Keratinocyte (primary cell): ENCODE measurements at regions not wholly inside any gene's neighbourhood (a gene's known extent, or its start where the extent isn't known, plus 50 kb on each side); places are given as distances from the start of the nearest gene placed in this dataset.

ENCODE experiments used
- DNase-seq: peaks from one replicate; pipeline ENCODE4 v3.0.0-alpha.2; 2011; ENCODE audit warnings: low read depth, missing footprints, low spot score
- FAIRE-seq: peaks from 2 replicates; lab custom pipeline; 2011; peaks lifted over from hg19 to GRCh38; lab: Jason Lieb, UNC
- H2AFZ ChIP-seq: 2 replicates; pipeline ENCODE4 v1.6.0; 2012; ENCODE audit warnings: low read length, control low read depth, inconsistent platforms; ENCODE audit not compliant: control insufficient read depth
- H3K27ac ChIP-seq: 2 replicates; pipeline ENCODE4 v1.5.1; 2011; ENCODE audit warnings: low read length; ENCODE audit not compliant: control insufficient read depth, insufficient read depth
- H3K27me3 ChIP-seq: 3 replicates; pipeline ENCODE4 v1.6.0; 2011; ENCODE audit warnings: low read length; ENCODE audit not compliant: control insufficient read depth, insufficient read depth; ENCODE audit errors: extremely low read depth
- H3K36me3 ChIP-seq, 2 experiments: 2 replicates in 1 of 2; 3 replicates in 1 of 2; pipeline ENCODE4 v1.5.1; 2011; ENCODE audit warnings: low read length in 2 of 2, mild to moderate bottlenecking in 1 of 2; ENCODE audit not compliant: control insufficient read depth in 2 of 2, insufficient read depth in 2 of 2; ENCODE audit errors: extremely low read depth in 1 of 2
- H3K4me1 ChIP-seq: 3 replicates; pipeline ENCODE4 v1.5.1; 2011; ENCODE audit warnings: low read length; ENCODE audit not compliant: control insufficient read depth, insufficient read depth; ENCODE audit errors: extremely low read depth
- H3K4me2 ChIP-seq: 3 replicates; pipeline ENCODE4 v1.6.0; 2011; ENCODE audit warnings: low read depth, low read length; ENCODE audit not compliant: control insufficient read depth, insufficient read depth; ENCODE audit errors: extremely low read depth
- H3K4me3 ChIP-seq, 3 experiments: fragments of 200-600 bp in 1 of 3; sonication (generic) in 1 of 3; 2 replicates in 2 of 3; 3 replicates in 1 of 3; pipeline ENCODE4 v1.5.1; 2011 to 2016; ENCODE audit warnings: low read length in 3 of 3, mild to moderate bottlenecking in 3 of 3, control low read depth in 2 of 3, inconsistent platforms in 1 of 3, low read depth in 1 of 3, mixed read lengths in 1 of 3, mixed run types in 1 of 3, moderate library complexity in 1 of 3; ENCODE audit not compliant: control insufficient read depth in 2 of 3, insufficient read depth in 2 of 3; ENCODE audit errors: extremely low read depth in 1 of 3
- H3K79me2 ChIP-seq: 2 replicates; pipeline ENCODE4 v1.6.0; 2012; ENCODE audit warnings: low read length; ENCODE audit not compliant: control insufficient read depth, insufficient read depth
- H3K9ac ChIP-seq: 3 replicates; pipeline ENCODE4 v1.6.0; 2011; ENCODE audit warnings: low read length; ENCODE audit not compliant: control insufficient read depth, insufficient read depth; ENCODE audit errors: extremely low read depth
- H3K9me1 ChIP-seq: 3 replicates; pipeline ENCODE4 v1.6.0; 2011; ENCODE audit warnings: low read length; ENCODE audit not compliant: control insufficient read depth, insufficient read depth; ENCODE audit errors: extremely low read depth
- H3K9me3 ChIP-seq: 2 replicates; pipeline ENCODE4 v1.5.1; 2012; ENCODE audit warnings: low read depth, low read length; ENCODE audit not compliant: control insufficient read depth
- H4K20me1 ChIP-seq: 3 replicates; pipeline ENCODE4 v1.6.0; 2011; ENCODE audit warnings: low read length; ENCODE audit not compliant: control insufficient read depth, insufficient read depth; ENCODE audit errors: extremely low read depth
- EZH2 ChIP-seq: IDR thresholded peaks from one replicate; pipeline ENCODE4 v1.6.1; 2012; ENCODE audit warnings: inconsistent platforms, mild to moderate bottlenecking, low read length, moderate library complexity
- dilution Hi-C: fragments of 300-500 bp; cut with MboI; formaldehyde crosslinking; loops from one replicate; pipeline ENCODE4 v1.7.0; 2020; ENCODE audit warnings: low sequenced_read_pairs; ENCODE audit not compliant: extremely low pct_ligation_motif_present
- TF ChIP-seq, protein P1 (sequence below), 3 experiments: IDR thresholded peaks in 1 of 3; conservative IDR thresholded peaks in 1 of 3; optimal IDR thresholded peaks in 1 of 3; 2 replicates in 2 of 3; 3 replicates in 1 of 3; pipeline versions ENCODE3 to v1.5.1; 2011; ENCODE audit warnings: low read length in 3 of 3, mild to moderate bottlenecking in 3 of 3, moderate library complexity in 2 of 3, control low read depth in 1 of 3, inconsistent platforms in 1 of 3; ENCODE audit not compliant: insufficient read depth in 2 of 3; ENCODE audit errors: extremely low read depth in 1 of 3

DNA sequence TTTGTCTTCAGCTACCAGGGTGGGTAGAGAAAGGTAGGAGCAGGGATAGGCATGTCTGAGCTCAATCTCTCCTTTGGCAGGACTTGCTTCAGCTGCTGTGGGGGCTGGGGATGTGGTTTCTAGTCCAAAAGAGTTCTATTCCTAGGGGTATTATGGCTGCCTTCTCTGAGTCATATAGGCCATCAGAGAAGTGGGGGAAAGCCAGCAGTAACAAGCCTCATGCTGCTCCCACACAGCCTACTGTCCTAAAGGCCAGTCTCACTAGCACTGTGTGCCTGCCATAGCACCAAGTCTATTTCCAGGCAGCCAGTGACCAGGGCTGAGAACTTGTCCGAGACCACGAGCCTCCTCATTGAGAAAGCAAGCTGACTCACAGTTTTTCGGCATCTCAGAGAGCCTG lies 270.6 kb downstream of the DCAF12L2 start:
- H3K27me3 ChIP-seq, result no peaks in the 10 kb centered on the region
- H4K20me1 ChIP-seq, result no peaks in the 10 kb centered on the region
- no peak overlapping the region for H3K9ac ChIP-seq
- no peaks in the 10 kb centered on the region for H3K9me3 ChIP-seq
- H3K36me3 ChIP-seq, result no peaks in the 10 kb centered on the region
- no peaks in the 10 kb centered on the region for H3K79me2 ChIP-seq
- H3K4me2 ChIP-seq, result no peak overlapping the region
- H2AFZ ChIP-seq, result no peak overlapping the region
- H3K4me3 ChIP-seq, result no peak overlapping the region
- H3K4me1 ChIP-seq, result no peaks in the 10 kb centered on the region
- FAIRE-seq (no peak), DNase-seq (no peak)
- H3K27ac ChIP-seq, result no peak overlapping the region
- no peak for TF ChIP-seq EZH2
- TF ChIP-seq, protein P1, sequence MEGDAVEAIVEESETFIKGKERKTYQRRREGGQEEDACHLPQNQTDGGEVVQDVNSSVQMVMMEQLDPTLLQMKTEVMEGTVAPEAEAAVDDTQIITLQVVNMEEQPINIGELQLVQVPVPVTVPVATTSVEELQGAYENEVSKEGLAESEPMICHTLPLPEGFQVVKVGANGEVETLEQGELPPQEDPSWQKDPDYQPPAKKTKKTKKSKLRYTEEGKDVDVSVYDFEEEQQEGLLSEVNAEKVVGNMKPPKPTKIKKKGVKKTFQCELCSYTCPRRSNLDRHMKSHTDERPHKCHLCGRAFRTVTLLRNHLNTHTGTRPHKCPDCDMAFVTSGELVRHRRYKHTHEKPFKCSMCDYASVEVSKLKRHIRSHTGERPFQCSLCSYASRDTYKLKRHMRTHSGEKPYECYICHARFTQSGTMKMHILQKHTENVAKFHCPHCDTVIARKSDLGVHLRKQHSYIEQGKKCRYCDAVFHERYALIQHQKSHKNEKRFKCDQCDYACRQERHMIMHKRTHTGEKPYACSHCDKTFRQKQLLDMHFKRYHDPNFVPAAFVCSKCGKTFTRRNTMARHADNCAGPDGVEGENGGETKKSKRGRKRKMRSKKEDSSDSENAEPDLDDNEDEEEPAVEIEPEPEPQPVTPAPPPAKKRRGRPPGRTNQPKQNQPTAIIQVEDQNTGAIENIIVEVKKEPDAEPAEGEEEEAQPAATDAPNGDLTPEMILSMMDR (optimal IDR thresholded peaks at IDR 0.05 in 1 of 3, IDR thresholded peaks at IDR 0.05 in 1 of 3, conservative IDR thresholded peaks at IDR 0.05 in 1 of 3; ENCODE audit: extremely low read depth in 1 of 3, insufficient read depth in 2 of 3, low read length in 3 of 3), result no peak
- no peaks in the 10 kb centered on the region for H3K9me1 ChIP-seq
- dilution Hi-C loops, result no loop called here

DNA sequence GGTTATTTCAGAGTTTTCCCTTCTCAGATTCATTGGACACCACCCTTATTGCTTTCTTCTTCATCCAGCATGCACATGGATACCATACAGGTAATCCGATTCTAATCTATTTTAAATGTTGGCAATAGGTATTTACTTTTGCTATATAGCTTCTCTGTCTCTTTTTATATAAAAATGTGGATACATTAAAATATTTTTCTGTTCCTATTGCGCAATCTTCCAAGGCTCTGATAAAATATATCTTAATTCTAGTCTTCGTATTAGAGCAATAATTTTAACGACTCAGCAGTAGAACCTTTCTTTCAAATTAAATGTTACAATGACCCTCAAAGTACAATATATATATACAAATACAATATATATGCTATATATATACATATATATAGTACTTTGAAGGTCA lies 239.8 kb downstream of the DCAF12L2 start:
- DNase-seq (no peak), FAIRE-seq (no peak)
- H3K36me3 ChIP-seq, result no peaks in the 10 kb centered on the region
- H3K27ac ChIP-seq, result no peak overlapping the region
- TF ChIP-seq, protein P1 (optimal IDR thresholded peaks at IDR 0.05 in 1 of 3, IDR thresholded peaks at IDR 0.05 in 1 of 3, conservative IDR thresholded peaks at IDR 0.05 in 1 of 3; ENCODE audit: extremely low read depth in 1 of 3, insufficient read depth in 2 of 3, low read length in 3 of 3), result no peak
- no peak for TF ChIP-seq EZH2
- H3K4me2 ChIP-seq, result no peak overlapping the region
- no peaks in the 10 kb centered on the region for H3K79me2 ChIP-seq
- H3K27me3 ChIP-seq, result no peaks in the 10 kb centered on the region
- H3K9me3 ChIP-seq, result no peaks in the 10 kb centered on the region
- no peaks in the 10 kb centered on the region for H3K4me1 ChIP-seq
- no peak overlapping the region for H3K9ac ChIP-seq
- dilution Hi-C loops, result no loop called here
- H2AFZ ChIP-seq, result no peak overlapping the region
- H3K4me3 ChIP-seq, result no peak overlapping the region
- no peaks in the 10 kb centered on the region for H3K9me1 ChIP-seq
- H4K20me1 ChIP-seq, result no peaks in the 10 kb centered on the region
